ENCODE measurements at regions not wholly inside any gene's neighbourhood (a gene's known extent, or its start where the extent isn't known, plus 50 kb on each side); places are given as distances from the start of the nearest gene placed in this dataset.

DNA sequence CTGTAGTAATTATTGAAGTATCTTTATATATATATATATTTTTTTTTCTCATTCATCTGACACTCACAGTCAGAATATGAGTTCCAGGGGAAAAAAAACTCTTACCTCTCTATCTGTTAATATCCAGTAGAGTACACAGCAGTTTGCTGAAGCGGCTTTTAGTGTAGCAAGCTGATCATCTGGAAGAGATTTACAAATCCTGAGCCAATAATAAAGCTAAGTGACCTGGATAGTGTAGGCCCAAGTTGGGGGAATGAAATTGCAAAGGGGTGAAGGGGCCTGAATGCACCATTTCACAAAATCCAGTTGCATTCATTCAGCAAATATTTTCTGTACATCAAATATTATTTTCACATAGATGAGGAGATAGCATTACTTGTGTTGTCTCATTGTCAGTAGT, 234.6 kb upstream of the FLRT2 start:
- no peak for TF ChIP-seq POLR2A (IDR thresholded peaks at IDR 0.05; ENCODE audit: low read depth, low read length)
- TF ChIP-seq, protein P1, sequence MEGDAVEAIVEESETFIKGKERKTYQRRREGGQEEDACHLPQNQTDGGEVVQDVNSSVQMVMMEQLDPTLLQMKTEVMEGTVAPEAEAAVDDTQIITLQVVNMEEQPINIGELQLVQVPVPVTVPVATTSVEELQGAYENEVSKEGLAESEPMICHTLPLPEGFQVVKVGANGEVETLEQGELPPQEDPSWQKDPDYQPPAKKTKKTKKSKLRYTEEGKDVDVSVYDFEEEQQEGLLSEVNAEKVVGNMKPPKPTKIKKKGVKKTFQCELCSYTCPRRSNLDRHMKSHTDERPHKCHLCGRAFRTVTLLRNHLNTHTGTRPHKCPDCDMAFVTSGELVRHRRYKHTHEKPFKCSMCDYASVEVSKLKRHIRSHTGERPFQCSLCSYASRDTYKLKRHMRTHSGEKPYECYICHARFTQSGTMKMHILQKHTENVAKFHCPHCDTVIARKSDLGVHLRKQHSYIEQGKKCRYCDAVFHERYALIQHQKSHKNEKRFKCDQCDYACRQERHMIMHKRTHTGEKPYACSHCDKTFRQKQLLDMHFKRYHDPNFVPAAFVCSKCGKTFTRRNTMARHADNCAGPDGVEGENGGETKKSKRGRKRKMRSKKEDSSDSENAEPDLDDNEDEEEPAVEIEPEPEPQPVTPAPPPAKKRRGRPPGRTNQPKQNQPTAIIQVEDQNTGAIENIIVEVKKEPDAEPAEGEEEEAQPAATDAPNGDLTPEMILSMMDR (IDR thresholded peaks at IDR 0.05; ENCODE audit: extremely low read depth in 1 of 2, insufficient read depth in 1 of 2, low read depth in 1 of 2, low read length in 2 of 2), result no peak
- TF ChIP-seq JUN (IDR thresholded peaks at IDR 0.05; ENCODE audit: borderline replicate concordance, insufficient read depth, insufficient read length, low read depth), result no peak
- TF ChIP-seq MAX (IDR thresholded peaks at IDR 0.05; ENCODE audit: insufficient read depth, insufficient read length), result no peak
- no peak for TF ChIP-seq MYC (IDR thresholded peaks at IDR 0.05; ENCODE audit: low read depth, low read length)
- TF ChIP-seq POLR2AphosphoS5 (IDR thresholded peaks at IDR 0.05; ENCODE audit: insufficient read depth, low read depth, low read length), result no peak
- TF ChIP-seq FOS (IDR thresholded peaks at IDR 0.05; ENCODE audit: borderline replicate concordance, insufficient read depth, low read length), result no peak
- no peak for TF ChIP-seq EZH2 (IDR thresholded peaks at IDR 0.05; ENCODE audit: borderline replicate concordance, low read depth, low read length, severe bottlenecking)
- no peak for TF ChIP-seq GATA2 (IDR thresholded peaks at IDR 0.05; ENCODE audit: insufficient read depth, insufficient read length, low read depth, low read length)
